HG03575 (cell line): ENCODE measurements at regions not wholly inside any gene's neighbourhood (a gene's known extent, or its start where the extent isn't known, plus 50 kb on each side); places are given as distances from the start of the nearest gene placed in this dataset.
"Not testable (repeated sequence)": the region's sequence is repeated elsewhere in the genome, so short reads cannot be mapped to it uniquely, and the experiment has no call there.

ENCODE experiments used
- ATAC-seq: cut with Tn5 transposase; IDR thresholded peaks from one replicate; pipeline ENCODE4 v1.9.1; 2021; ENCODE audit not compliant: unreplicated experiment, insufficient number of reproducible peaks, low FRiP score; ENCODE audit errors: extremely low read depth

DNA sequence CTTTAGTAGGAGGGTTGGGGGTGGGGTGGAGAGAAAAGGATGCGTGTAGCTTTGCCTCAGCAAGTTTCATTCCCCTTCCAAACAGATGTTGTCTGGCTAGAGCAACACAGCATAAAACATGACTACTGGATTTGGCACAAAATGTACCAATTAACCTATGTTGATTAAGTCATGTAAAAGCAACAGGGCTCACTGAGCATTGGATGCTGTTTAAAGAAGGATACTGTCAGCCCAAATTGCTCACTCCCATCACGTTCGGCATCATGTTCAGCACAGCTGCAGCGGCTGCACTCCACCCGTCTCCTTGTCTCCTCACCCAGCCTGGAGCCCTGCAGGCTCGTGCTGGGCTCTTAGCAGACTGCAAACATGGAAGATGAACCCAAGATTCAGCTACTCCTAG, 77.5 kb downstream of the DLEU7 start:
- ATAC-seq: no peak

DNA sequence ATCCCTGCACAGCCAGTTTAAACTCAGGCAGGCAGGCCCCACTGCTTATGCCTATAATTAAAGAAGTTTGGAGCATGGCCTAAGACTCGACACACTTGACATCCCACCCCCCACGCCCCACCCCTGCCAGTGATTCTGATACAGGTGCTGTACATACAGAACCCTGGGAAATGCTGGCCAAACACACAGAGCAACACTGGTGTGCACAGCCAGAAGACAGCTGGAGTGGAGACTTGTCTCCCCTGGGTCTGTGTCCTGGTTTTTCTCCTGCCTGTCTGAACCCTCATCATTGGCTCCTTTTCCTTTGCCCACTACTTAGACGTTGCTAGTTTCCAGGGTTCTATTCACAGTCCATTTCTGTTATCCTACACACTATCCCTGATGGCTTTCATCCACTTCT, 76.8 kb downstream of the DLEU7 start:
- ATAC-seq: no peak

DNA sequence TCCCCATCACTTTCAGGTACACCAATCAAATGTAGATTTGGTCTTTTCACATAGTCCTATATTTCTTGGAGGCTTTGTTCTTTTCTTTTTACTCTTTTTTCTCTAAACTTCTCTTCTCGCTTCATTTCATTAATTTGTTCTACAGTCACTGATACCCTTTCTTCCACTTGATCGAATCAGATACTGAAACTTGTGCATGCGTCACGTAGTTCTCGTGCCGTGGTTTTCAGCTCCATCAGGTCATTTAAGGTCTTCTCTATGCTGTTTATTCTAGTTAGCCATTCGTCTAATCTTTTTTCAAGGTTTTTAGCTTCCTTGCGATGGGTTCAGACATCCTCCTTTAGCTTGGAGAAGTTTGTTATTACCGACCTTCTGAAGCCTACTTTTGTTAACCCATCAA, 70.6 kb downstream of the DLEU7 start:
- ATAC-seq: not testable (repeated sequence)
